ENCODE measurements at regions not wholly inside any gene's neighbourhood (a gene's known extent, or its start where the extent isn't known, plus 50 kb on each side); places are given as distances from the start of the nearest gene placed in this dataset.

- Histone ChIP-seq H3K9ac (ENCODE audit: low read length) (no peak overlapping the region), H4K20me1 (ENCODE audit: insufficient read depth, low read length) (no peaks in the 10 kb centered on the region), H3K4me3 (ENCODE audit: low read length) (no peak overlapping the region), H3K4me1 (ENCODE audit: low read length) (no peaks in the 10 kb centered on the region), H3K27me3 (ENCODE audit: low read depth, low read length) (no peaks in the 10 kb centered on the region), H3K4me2 (ENCODE audit: low read length) (no peak overlapping the region), H3K36me3 (replicated peaks; ENCODE audit: low read depth, low read length) (no peaks in the 10 kb centered on the region), H3K9me3 (ENCODE audit: insufficient read depth, low read length) (no peaks in the 10 kb centered on the region), H2AFZ (ENCODE audit: low read depth, low read length) (no peak overlapping the region), H3K79me2 (ENCODE audit: low read length) (no peaks in the 10 kb centered on the region), H3K27ac (ENCODE audit: low read length) (no peak overlapping the region)
- TF ChIP-seq EZH2phosphoT487 (IDR thresholded peaks at IDR 0.05; ENCODE audit: low read depth) (no peak), CTCF (IDR thresholded peaks at IDR 0.05; ENCODE audit: low read depth, low read length) (no peak)
These were observed 1685.1 kb downstream of the RPA4 start for GRCh38 chrX:98568795-98569194.

GRCh38 chrX:98605941-98606340 lies 1722.2 kb downstream of the RPA4 start:
- H3K9ac ChIP-seq (ENCODE audit: low read length), result no peak overlapping the region
- no peak overlapping the region for H3K27ac ChIP-seq (ENCODE audit: low read length)

GRCh38 chrX:98607739-98608138 lies 1724.0 kb downstream of the RPA4 start:
- H4K20me1 ChIP-seq (ENCODE audit: insufficient read depth, low read length), result no peaks in the 10 kb centered on the region

More at GRCh38 chrX:98605941-98606340, 1722.2 kb downstream of the RPA4 start:
- no peak overlapping the region for H3K4me2 ChIP-seq (ENCODE audit: low read length)
- no peaks in the 10 kb centered on the region for H4K20me1 ChIP-seq (ENCODE audit: insufficient read depth, low read length)
- no peak overlapping the region for H3K4me3 ChIP-seq (ENCODE audit: low read length)
- H2AFZ ChIP-seq (ENCODE audit: low read depth, low read length), result no peak overlapping the region
- H3K36me3 ChIP-seq (replicated peaks; ENCODE audit: low read depth, low read length), result no peaks in the 10 kb centered on the region
- H3K4me1 ChIP-seq (ENCODE audit: low read length), result no peaks in the 10 kb centered on the region
- TF ChIP-seq CTCF (IDR thresholded peaks at IDR 0.05; ENCODE audit: low read depth, low read length) (no peak), EZH2phosphoT487 (IDR thresholded peaks at IDR 0.05; ENCODE audit: low read depth) (no peak)
- H3K27me3 ChIP-seq (ENCODE audit: low read depth, low read length), result no peaks in the 10 kb centered on the region
- H3K79me2 ChIP-seq (ENCODE audit: low read length), result no peaks in the 10 kb centered on the region
- no peaks in the 10 kb centered on the region for H3K9me3 ChIP-seq (ENCODE audit: insufficient read depth, low read length)

GRCh38 chrX:98627645-98628044 lies 1743.9 kb downstream of the RPA4 start:
- Histone ChIP-seq H3K27ac (ENCODE audit: low read length) (no peak overlapping the region), H3K4me3 (ENCODE audit: low read length) (no peak overlapping the region), H3K4me2 (ENCODE audit: low read length) (no peak overlapping the region), H3K79me2 (ENCODE audit: low read length) (no peaks in the 10 kb centered on the region), H3K4me1 (ENCODE audit: low read length) (no peaks in the 10 kb centered on the region), H2AFZ (ENCODE audit: low read depth, low read length) (no peak overlapping the region), H4K20me1 (ENCODE audit: insufficient read depth, low read length) (no peaks in the 10 kb centered on the region), H3K27me3 (ENCODE audit: low read depth, low read length) (no peaks in the 10 kb centered on the region), H3K9me3 (ENCODE audit: insufficient read depth, low read length) (no peaks in the 10 kb centered on the region), H3K36me3 (replicated peaks; ENCODE audit: low read depth, low read length) (no peaks in the 10 kb centered on the region), H3K9ac (ENCODE audit: low read length) (no peak overlapping the region)
- no peak for TF ChIP-seq CTCF (IDR thresholded peaks at IDR 0.05; ENCODE audit: low read depth, low read length)
- no peak for TF ChIP-seq EZH2phosphoT487 (IDR thresholded peaks at IDR 0.05; ENCODE audit: low read depth)

More at GRCh38 chrX:98607739-98608138, 1724.0 kb downstream of the RPA4 start:
- Histone ChIP-seq H2AFZ (ENCODE audit: low read depth, low read length) (no peak overlapping the region), H3K27ac (ENCODE audit: low read length) (no peak overlapping the region), H3K27me3 (ENCODE audit: low read depth, low read length) (no peaks in the 10 kb centered on the region), H3K9me3 (ENCODE audit: insufficient read depth, low read length) (no peaks in the 10 kb centered on the region), H3K4me2 (ENCODE audit: low read length) (no peak overlapping the region), H3K79me2 (ENCODE audit: low read length) (no peaks in the 10 kb centered on the region), H3K4me3 (ENCODE audit: low read length) (no peak overlapping the region), H3K4me1 (ENCODE audit: low read length) (no peaks in the 10 kb centered on the region), H3K9ac (ENCODE audit: low read length) (no peak overlapping the region), H3K36me3 (replicated peaks; ENCODE audit: low read depth, low read length) (no peaks in the 10 kb centered on the region)
- no peak for TF ChIP-seq EZH2phosphoT487 (IDR thresholded peaks at IDR 0.05; ENCODE audit: low read depth)
- TF ChIP-seq CTCF (IDR thresholded peaks at IDR 0.05; ENCODE audit: low read depth, low read length), result no peak

Measured in OCI-LY3 (cell line).